Sigmoid colon (tissue), 4 donors: ENCODE measurements at regions not wholly inside any gene's neighbourhood (a gene's known extent, or its start where the extent isn't known, plus 50 kb on each side); places are given as distances from the start of the nearest gene placed in this dataset.

Source experiments
- EP300 ChIP-seq, 4 donors: sonication (generic); formaldehyde crosslinking; IDR thresholded peaks; one replicate each; pipeline ENCODE4 v1.6.1; 2017; ENCODE audit warnings: antibody characterized with exemption in 4 of 4
- POLR2A ChIP-seq, 2 donors: fragments of 450-650 bp; IDR thresholded peaks; one replicate each; pipeline ENCODE4 v1.6.1; 2016; ENCODE audit warnings: antibody characterized with exemption in 2 of 2, mild to moderate bottlenecking in 2 of 2, moderate library complexity in 2 of 2
- POLR2AphosphoS5 ChIP-seq, 4 donors: sonication (generic); formaldehyde crosslinking; IDR thresholded peaks; one replicate each; pipeline ENCODE4 v1.6.1; 2017; ENCODE audit warnings: antibody characterized with exemption in 4 of 4
- TF ChIP-seq, protein P1 (sequence below), 4 experiments: fragments of 450-650 bp in 3 of 4; fragments of 200-600 bp in 1 of 4; IDR thresholded peaks; one replicate each; pipeline ENCODE4 v1.5.1; 2016 to 2019; ENCODE audit warnings: antibody characterized with exemption in 4 of 4, mild to moderate bottlenecking in 3 of 4, moderate library complexity in 2 of 4

DNA sequence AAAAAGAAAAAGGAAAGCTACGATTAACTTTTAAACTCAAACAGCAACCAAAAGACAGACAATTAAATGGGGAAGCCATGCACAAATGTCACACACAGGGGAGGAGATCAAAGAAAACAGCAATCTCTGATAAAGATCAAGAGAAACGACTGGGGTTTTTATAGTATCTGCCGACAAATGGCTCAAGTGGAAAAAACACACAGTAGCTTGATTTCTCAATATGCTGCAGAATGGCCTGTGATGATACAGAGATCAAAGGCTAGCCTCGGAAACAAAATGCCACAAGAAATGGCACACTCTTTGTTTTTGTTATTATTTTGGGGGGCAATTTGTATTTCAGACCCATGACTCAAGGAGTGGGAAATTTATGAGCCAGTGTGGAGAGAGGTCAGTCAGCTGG lies 126.1 kb downstream of the TEX36 start:
- TF ChIP-seq, protein P1, sequence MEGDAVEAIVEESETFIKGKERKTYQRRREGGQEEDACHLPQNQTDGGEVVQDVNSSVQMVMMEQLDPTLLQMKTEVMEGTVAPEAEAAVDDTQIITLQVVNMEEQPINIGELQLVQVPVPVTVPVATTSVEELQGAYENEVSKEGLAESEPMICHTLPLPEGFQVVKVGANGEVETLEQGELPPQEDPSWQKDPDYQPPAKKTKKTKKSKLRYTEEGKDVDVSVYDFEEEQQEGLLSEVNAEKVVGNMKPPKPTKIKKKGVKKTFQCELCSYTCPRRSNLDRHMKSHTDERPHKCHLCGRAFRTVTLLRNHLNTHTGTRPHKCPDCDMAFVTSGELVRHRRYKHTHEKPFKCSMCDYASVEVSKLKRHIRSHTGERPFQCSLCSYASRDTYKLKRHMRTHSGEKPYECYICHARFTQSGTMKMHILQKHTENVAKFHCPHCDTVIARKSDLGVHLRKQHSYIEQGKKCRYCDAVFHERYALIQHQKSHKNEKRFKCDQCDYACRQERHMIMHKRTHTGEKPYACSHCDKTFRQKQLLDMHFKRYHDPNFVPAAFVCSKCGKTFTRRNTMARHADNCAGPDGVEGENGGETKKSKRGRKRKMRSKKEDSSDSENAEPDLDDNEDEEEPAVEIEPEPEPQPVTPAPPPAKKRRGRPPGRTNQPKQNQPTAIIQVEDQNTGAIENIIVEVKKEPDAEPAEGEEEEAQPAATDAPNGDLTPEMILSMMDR (IDR thresholded peaks at IDR 0.05): no peak
- TF ChIP-seq POLR2A (IDR thresholded peaks at IDR 0.05): no peak
- TF ChIP-seq EP300 (IDR thresholded peaks at IDR 0.05): no peak
- TF ChIP-seq POLR2AphosphoS5 (IDR thresholded peaks at IDR 0.05): no peak
